B cell (primary cell): ENCODE measurements at regions not wholly inside any gene's neighbourhood (a gene's known extent, or its start where the extent isn't known, plus 50 kb on each side); places are given as distances from the start of the nearest gene placed in this dataset.

Experiments used
- ATAC-seq: fragments of 200-7000 bp; cut with Tn5 transposase; one replicate; pipeline ENCODE4 v1.10.0; 2021; ENCODE audit warnings: low read depth, mild to moderate bottlenecking, moderate number of reproducible peaks, moderate library complexity
- CTCF ChIA-PET: fragments of 350-600 bp; sonication (Branson Sonifier 250); formaldehyde crosslinking; loops from one replicate; lab custom pipeline; 2021; ENCODE audit warnings: antibody characterized with exemption, inconsistent platforms; lab: Charles Lee
- POLR2A ChIA-PET: fragments of 350-600 bp; sonication (Branson Sonifier 250); formaldehyde crosslinking; loops from one replicate; lab custom pipeline; 2021; ENCODE audit warnings: antibody characterized with exemption; lab: Charles Lee
- DNase-seq: peaks from one replicate; pipeline ENCODE4 v3.0.0; 2013
- H2AFZ ChIP-seq: 2 replicates; pipeline ENCODE4 v1.6.1; 2012; ENCODE audit warnings: mild to moderate bottlenecking, low read depth, low read length; ENCODE audit not compliant: insufficient read depth, poor library complexity, severe bottlenecking
- H3K27ac ChIP-seq, 2 donors: 1 replicate in 1 of 2; 2 replicates in 1 of 2; pipeline ENCODE4 v1.5.1; 2012 to 2013; ENCODE audit warnings: low read length in 2 of 2, mild to moderate bottlenecking in 2 of 2, moderate library complexity in 1 of 2
- H3K27me3 ChIP-seq, 4 experiments: fragments of 200-600 bp in 1 of 4; sonication (generic) in 1 of 4; replicated peaks in 1 of 4; 1 replicate in 2 of 4; 2 replicates in 2 of 4; pipeline versions ENCODE4 v1.6.1 to v1.7.0; 2013 to 2016; ENCODE audit warnings: low read length in 3 of 4, mild to moderate bottlenecking in 2 of 4, mixed read lengths in 1 of 4, moderate library complexity in 1 of 4; ENCODE audit not compliant: insufficient read depth in 4 of 4, control insufficient read depth in 3 of 4; ENCODE audit errors: control extremely low read depth in 1 of 4
- H3K36me3 ChIP-seq, 2 experiments: replicated peaks in 1 of 2; 1 replicate in 1 of 2; 2 replicates in 1 of 2; pipeline versions ENCODE4 v1.6.1 to v1.7.1; 2013; ENCODE audit warnings: low read length in 1 of 2; ENCODE audit not compliant: insufficient read depth in 2 of 2, control insufficient read depth in 1 of 2; ENCODE audit errors: control extremely low read depth in 1 of 2, extremely low read depth in 1 of 2
- H3K4me1 ChIP-seq, 2 donors: fragments of 200-600 bp in 1 of 2; sonication (generic) in 1 of 2; 1 replicate in 1 of 2; 2 replicates in 1 of 2; pipeline versions ENCODE4 v1.5.1 to v1.6.1; 2013 to 2017; ENCODE audit warnings: low read length in 2 of 2; ENCODE audit not compliant: control insufficient read depth in 2 of 2, insufficient read depth in 2 of 2
- H3K4me2 ChIP-seq: replicated peaks from 2 replicates; pipeline ENCODE3; 2012; ENCODE audit warnings: mild to moderate bottlenecking, low read depth, low read length; ENCODE audit not compliant: poor library complexity, severe bottlenecking
- H3K4me3 ChIP-seq, 5 experiments: fragments of 200-600 bp in 1 of 5; sonication (generic) in 1 of 5; 1 replicate in 3 of 5; 2 replicates in 2 of 5; pipeline versions ENCODE4 v1.5.1 to v1.7.0; 2011 to 2016; ENCODE audit warnings: low read length in 4 of 5, mild to moderate bottlenecking in 4 of 5, low read depth in 2 of 5, control low read depth in 1 of 5, moderate library complexity in 1 of 5; ENCODE audit not compliant: insufficient read depth in 1 of 5; ENCODE audit errors: control extremely low read depth in 1 of 5, extremely low read depth in 1 of 5
- H3K79me2 ChIP-seq: fragments of 200-600 bp; sonication (generic); one replicate; pipeline ENCODE4 v1.6.0; 2016; ENCODE audit warnings: low read length; ENCODE audit not compliant: control insufficient read depth, insufficient read depth
- H3K9ac ChIP-seq: fragments of 200-600 bp; sonication (generic); 2 replicates; pipeline ENCODE4 v1.6.1; 2017; ENCODE audit warnings: mild to moderate bottlenecking, low read length, moderate library complexity
- H3K9me3 ChIP-seq, 3 donors: one replicate each; pipeline versions ENCODE4 v1.6.1 to v1.7.1; 2013; ENCODE audit warnings: low read length in 2 of 3; ENCODE audit not compliant: control insufficient read depth in 2 of 3, insufficient read depth in 1 of 3; ENCODE audit errors: control extremely low read depth in 1 of 3
- H4K20me1 ChIP-seq: 2 replicates; pipeline ENCODE4 v1.6.0; 2012; ENCODE audit warnings: mild to moderate bottlenecking, low read length; ENCODE audit not compliant: insufficient read depth, control insufficient read depth, poor library complexity, severe bottlenecking
- H3K27ac Mint-ChIP-seq: one replicate; pipeline ENCODE4 v1.8.0; 2021; ENCODE audit warnings: mixed read lengths
- H3K27me3 Mint-ChIP-seq: one replicate; pipeline ENCODE4 v1.8.0; 2021; ENCODE audit warnings: mixed read lengths
- H3K4me1 Mint-ChIP-seq: one replicate; pipeline ENCODE4 v1.8.0; 2021; ENCODE audit warnings: mixed read lengths
- H3K4me3 Mint-ChIP-seq: one replicate; pipeline ENCODE4 v1.8.0; 2021; ENCODE audit warnings: mixed read lengths
- H3K9me3 Mint-ChIP-seq: one replicate; pipeline ENCODE4 v1.8.0; 2022; ENCODE audit warnings: mixed read lengths; ENCODE audit not compliant: insufficient read depth
- CTCF ChIP-seq: fragments of 200-600 bp; IDR thresholded peaks from one replicate; pipeline ENCODE4 v1.8.0; 2022; ENCODE audit warnings: antibody characterized with exemption, mild to moderate bottlenecking
- EZH2 ChIP-seq: IDR thresholded peaks from 2 replicates; pipeline ENCODE4 v1.6.1; 2012; ENCODE audit warnings: borderline replicate concordance, low read depth, mild to moderate bottlenecking, moderate library complexity, low read length; ENCODE audit not compliant: insufficient read depth, poor library complexity, severe bottlenecking
- WGBS: methylation state at CpG from one replicate; pipeline ENCODE4 v1.1.5; 2013; ENCODE audit warnings: missing lambda C conversion rate; ENCODE audit not compliant: insufficient coverage; 5-methylcytosine and 5-hydroxymethylcytosine counted together
- intact Hi-C: fragments of 100-400 bp; cut with micrococcal nuclease; formaldehyde crosslinking; loops from one replicate; pipeline ENCODE4 v1.10.0; 2022

GRCh38 chr3:106282943-106283342 lies 414.1 kb upstream of the CBLB start:
- Histone ChIP-seq H3K4me1 (no peaks in the 10 kb centered on the region), H3K79me2 (no peaks in the 10 kb centered on the region), H3K9me3 (peaks cover 0 to 4% (median 0%) of the 10 kb centered on the region in 3 donors), H3K27me3 (no peaks in the 10 kb centered on the region), H3K9ac (no peak overlapping the region), H3K36me3 (no peaks in the 10 kb centered on the region), H3K27ac (no peak overlapping the region), H2AFZ (no peak overlapping the region), H4K20me1 (no peaks in the 10 kb centered on the region), H3K4me3 (no peak overlapping the region), H3K4me2 (no peak overlapping the region)
- DNase-seq = no peak
- ChIA-PET CTCF (no interaction called here), POLR2A (no interaction called here)
- H3K4me1 Mint-ChIP-seq = peaks cover 4% of the 10 kb centered on the region
- no peak overlapping the region for H3K4me3 Mint-ChIP-seq
- intact Hi-C loops = no loop called here
- TF ChIP-seq CTCF (no peak), EZH2 (no peak)
- no peak overlapping the region for H3K27ac Mint-ChIP-seq
- no peaks in the 10 kb centered on the region for H3K27me3 Mint-ChIP-seq
- ATAC-seq = no peak
- 100% methylated on average over 3 of the region's 3 CpGs for WGBS
- peaks cover 3% of the 10 kb centered on the region for H3K9me3 Mint-ChIP-seq

DNA sequence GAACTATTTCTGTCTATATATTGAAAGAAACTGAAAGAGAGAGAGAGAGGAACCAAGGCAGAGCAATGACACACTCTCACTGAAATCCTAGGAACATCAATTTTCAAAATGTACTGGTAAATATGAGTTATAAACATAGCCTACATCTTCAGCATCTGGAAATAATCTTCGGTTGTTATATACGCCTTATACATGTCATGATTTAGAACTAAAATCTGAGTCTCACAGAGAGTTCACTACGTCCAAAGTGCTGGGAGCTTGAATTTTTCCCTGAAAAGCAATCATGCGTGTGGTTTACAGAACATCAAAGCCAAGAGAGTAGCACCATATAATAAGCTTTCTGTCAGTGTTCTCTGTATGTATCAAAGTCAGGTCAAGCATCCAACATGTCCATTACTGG lies 420.0 kb upstream of the CBLB start:
- CTCF ChIA-PET = no interaction called here
- 94% methylated on average over 2 of the region's 4 CpGs for WGBS
- H3K4me1 Mint-ChIP-seq = peaks cover 7% of the 10 kb centered on the region

More for the DNA sequence above, 420.0 kb upstream of the CBLB start:
- Histone ChIP-seq H3K79me2 (no peaks in the 10 kb centered on the region), H4K20me1 (no peaks in the 10 kb centered on the region), H3K9me3 (peaks cover 0 to 4% (median 0%) of the 10 kb centered on the region in 3 donors), H3K4me2 (no peak overlapping the region), H3K4me3 (no peak overlapping the region), H3K36me3 (no peaks in the 10 kb centered on the region), H3K27me3 (no peaks in the 10 kb centered on the region), H3K27ac (no peak overlapping the region), H2AFZ (no peak overlapping the region), H3K4me1 (peaks cover 0 to 4% of the 10 kb centered on the region in 2 donors), H3K9ac (no peak overlapping the region)
- no peak overlapping the region for H3K4me3 Mint-ChIP-seq
- DNase-seq (no peak), ATAC-seq (no peak)
- POLR2A ChIA-PET = no interaction called here
- no peak overlapping the region for H3K27ac Mint-ChIP-seq
- no peaks in the 10 kb centered on the region for H3K27me3 Mint-ChIP-seq
- H3K9me3 Mint-ChIP-seq = peaks cover 3% of the 10 kb centered on the region
- intact Hi-C loops = no loop called here
- TF ChIP-seq EZH2 (no peak), CTCF (no peak)
